ENCODE measurements at regions not wholly inside any gene's neighbourhood (a gene's known extent, or its start where the extent isn't known, plus 50 kb on each side); places are given as distances from the start of the nearest gene placed in this dataset.

- H3K4me3 Mint-ChIP-seq = no peak overlapping the region
- no peaks in the 10 kb centered on the region for H3K4me1 Mint-ChIP-seq
- ATAC-seq (no peak), DNase-seq (ENCODE audit: low spot score) (no peak)
- TF ChIP-seq, protein P1, sequence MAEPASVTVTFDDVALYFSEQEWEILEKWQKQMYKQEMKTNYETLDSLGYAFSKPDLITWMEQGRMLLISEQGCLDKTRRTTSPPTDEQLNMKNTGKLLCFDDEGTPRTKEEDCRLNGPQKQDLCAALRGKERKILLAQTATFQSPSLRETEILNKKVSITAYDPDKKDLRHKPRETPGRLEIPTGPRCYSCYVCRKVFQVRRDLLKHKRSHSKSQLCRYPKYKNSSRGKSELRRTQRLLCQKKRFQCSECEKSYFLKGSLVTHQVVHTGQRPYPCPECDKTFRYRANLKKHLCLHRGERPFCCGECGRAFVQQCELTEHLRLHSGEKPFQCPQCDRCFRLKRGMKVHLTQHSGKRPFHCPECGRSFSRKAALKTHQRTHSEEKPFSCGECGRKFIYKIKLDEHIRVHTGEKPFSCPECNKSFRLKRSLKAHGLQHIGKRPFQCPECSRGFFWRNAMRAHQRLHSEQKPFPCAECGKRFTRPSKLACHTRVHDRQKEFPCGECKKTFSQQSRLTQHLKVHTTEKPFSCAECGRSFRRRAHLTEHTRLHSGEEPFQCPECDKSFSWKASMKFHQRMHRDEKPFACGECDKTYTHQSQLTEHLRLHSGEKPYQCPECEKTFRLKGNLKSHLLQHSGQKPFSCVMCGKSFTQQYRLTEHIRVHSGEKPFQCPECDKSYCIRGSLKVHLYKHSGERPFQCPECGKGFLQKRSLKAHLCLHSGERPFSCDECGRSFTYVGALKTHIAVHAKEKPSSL (CRISPR knock-in tag; conservative IDR thresholded peaks at IDR 0.05) = no peak
- TF ChIP-seq SOX15 (CRISPR knock-in tag; IDR thresholded peaks at IDR 0.05) (no peak), AFF4 (CRISPR knock-in tag; IDR thresholded peaks at IDR 0.05; ENCODE audit: borderline replicate concordance) (no peak), GABPB1 (CRISPR knock-in tag; IDR thresholded peaks at IDR 0.05) (no peak), NR2C2 (CRISPR knock-in tag; IDR thresholded peaks at IDR 0.05) (no peak), CREB1 (CRISPR knock-in tag; IDR thresholded peaks at IDR 0.05) (no peak), ZNF423 (CRISPR knock-in tag; IDR thresholded peaks at IDR 0.05) (no peak), CREM (CRISPR knock-in tag; IDR thresholded peaks at IDR 0.05) (no peak), HMGXB4 (CRISPR knock-in tag; IDR thresholded peaks at IDR 0.05) (no peak), FOXK1 (CRISPR knock-in tag; IDR thresholded peaks at IDR 0.05) (no peak), TP53 (CRISPR knock-in tag; IDR thresholded peaks at IDR 0.05) (no peak), ZNF512 (CRISPR knock-in tag; IDR thresholded peaks at IDR 0.05; ENCODE audit: borderline replicate concordance) (no peak), JUN (CRISPR knock-in tag; IDR thresholded peaks at IDR 0.05) (no peak)
- TF ChIP-seq, protein P2, sequence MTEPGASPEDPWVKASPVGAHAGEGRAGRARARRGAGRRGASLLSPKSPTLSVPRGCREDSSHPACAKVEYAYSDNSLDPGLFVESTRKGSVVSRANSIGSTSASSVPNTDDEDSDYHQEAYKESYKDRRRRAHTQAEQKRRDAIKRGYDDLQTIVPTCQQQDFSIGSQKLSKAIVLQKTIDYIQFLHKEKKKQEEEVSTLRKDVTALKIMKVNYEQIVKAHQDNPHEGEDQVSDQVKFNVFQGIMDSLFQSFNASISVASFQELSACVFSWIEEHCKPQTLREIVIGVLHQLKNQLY (CRISPR knock-in tag; IDR thresholded peaks at IDR 0.05) = no peak
- TF ChIP-seq, protein P3, sequence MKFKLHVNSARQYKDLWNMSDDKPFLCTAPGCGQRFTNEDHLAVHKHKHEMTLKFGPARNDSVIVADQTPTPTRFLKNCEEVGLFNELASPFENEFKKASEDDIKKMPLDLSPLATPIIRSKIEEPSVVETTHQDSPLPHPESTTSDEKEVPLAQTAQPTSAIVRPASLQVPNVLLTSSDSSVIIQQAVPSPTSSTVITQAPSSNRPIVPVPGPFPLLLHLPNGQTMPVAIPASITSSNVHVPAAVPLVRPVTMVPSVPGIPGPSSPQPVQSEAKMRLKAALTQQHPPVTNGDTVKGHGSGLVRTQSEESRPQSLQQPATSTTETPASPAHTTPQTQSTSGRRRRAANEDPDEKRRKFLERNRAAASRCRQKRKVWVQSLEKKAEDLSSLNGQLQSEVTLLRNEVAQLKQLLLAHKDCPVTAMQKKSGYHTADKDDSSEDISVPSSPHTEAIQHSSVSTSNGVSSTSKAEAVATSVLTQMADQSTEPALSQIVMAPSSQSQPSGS (CRISPR knock-in tag; IDR thresholded peaks at IDR 0.05; ENCODE audit: borderline replicate concordance, low read depth) = no peak
- TF ChIP-seq, protein P4, sequence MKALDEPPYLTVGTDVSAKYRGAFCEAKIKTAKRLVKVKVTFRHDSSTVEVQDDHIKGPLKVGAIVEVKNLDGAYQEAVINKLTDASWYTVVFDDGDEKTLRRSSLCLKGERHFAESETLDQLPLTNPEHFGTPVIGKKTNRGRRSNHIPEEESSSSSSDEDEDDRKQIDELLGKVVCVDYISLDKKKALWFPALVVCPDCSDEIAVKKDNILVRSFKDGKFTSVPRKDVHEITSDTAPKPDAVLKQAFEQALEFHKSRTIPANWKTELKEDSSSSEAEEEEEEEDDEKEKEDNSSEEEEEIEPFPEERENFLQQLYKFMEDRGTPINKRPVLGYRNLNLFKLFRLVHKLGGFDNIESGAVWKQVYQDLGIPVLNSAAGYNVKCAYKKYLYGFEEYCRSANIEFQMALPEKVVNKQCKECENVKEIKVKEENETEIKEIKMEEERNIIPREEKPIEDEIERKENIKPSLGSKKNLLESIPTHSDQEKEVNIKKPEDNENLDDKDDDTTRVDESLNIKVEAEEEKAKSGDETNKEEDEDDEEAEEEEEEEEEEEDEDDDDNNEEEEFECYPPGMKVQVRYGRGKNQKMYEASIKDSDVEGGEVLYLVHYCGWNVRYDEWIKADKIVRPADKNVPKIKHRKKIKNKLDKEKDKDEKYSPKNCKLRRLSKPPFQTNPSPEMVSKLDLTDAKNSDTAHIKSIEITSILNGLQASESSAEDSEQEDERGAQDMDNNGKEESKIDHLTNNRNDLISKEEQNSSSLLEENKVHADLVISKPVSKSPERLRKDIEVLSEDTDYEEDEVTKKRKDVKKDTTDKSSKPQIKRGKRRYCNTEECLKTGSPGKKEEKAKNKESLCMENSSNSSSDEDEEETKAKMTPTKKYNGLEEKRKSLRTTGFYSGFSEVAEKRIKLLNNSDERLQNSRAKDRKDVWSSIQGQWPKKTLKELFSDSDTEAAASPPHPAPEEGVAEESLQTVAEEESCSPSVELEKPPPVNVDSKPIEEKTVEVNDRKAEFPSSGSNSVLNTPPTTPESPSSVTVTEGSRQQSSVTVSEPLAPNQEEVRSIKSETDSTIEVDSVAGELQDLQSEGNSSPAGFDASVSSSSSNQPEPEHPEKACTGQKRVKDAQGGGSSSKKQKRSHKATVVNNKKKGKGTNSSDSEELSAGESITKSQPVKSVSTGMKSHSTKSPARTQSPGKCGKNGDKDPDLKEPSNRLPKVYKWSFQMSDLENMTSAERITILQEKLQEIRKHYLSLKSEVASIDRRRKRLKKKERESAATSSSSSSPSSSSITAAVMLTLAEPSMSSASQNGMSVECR (CRISPR knock-in tag; IDR thresholded peaks at IDR 0.05; ENCODE audit: borderline replicate concordance) = no peak
- H3K27ac Mint-ChIP-seq = no peak overlapping the region
- no peaks in the 10 kb centered on the region for H3K27me3 Mint-ChIP-seq (ENCODE audit: low read depth)
- CTCF ChIA-PET = interaction anchor here (1.0 kb wide), 1 partner anchor 178 kb away, joined by 3 read pairs; no protein-coding TSS in a partner anchor
- POLR2A ChIA-PET = no interaction called here
- H3K9me3 Mint-ChIP-seq = peaks cover 5% of the 10 kb centered on the region; the same call in 1 of the 2 replicates
- no peaks in the 10 kb centered on the region for H3K36me3 Mint-ChIP-seq
Measured at GRCh38 chr3:154730186-154730585, 300.2 kb upstream of the GPR149 start.

Data from WTC11 (cell line).